Activated CD4-positive, alpha-beta T cell treated with anti-CD3 and anti-CD28 coated beads for 36 hours (primary cell): ENCODE measurements at regions not wholly inside any gene's neighbourhood (a gene's known extent, or its start where the extent isn't known, plus 50 kb on each side); places are given as distances from the start of the nearest gene placed in this dataset.

Experiments
- ATAC-seq: fragments of 200-7000 bp; cut with Tn5 transposase; one replicate; pipeline ENCODE4 v1.10.0; 2021; ENCODE audit warnings: mild to moderate bottlenecking, moderate library complexity
- CTCF ChIA-PET: fragments of 350-600 bp; sonication (Branson Sonifier 250); formaldehyde crosslinking; loops from one replicate; lab custom pipeline; 2021; ENCODE audit warnings: antibody characterized with exemption; lab: Charles Lee
- POLR2A ChIA-PET: fragments of 350-600 bp; sonication (Branson Sonifier 250); formaldehyde crosslinking; loops from one replicate; lab custom pipeline; 2021; ENCODE audit warnings: antibody characterized with exemption, inconsistent platforms; lab: Charles Lee
- DNase-seq: peaks from one replicate; pipeline ENCODE4 v3.0.0-alpha.2; 2020
- H3K27ac Mint-ChIP-seq: one replicate; pipeline ENCODE4 v1.8.0; 2021; ENCODE audit warnings: mixed read lengths
- H3K27me3 Mint-ChIP-seq: one replicate; pipeline ENCODE4 v1.8.0; 2021; ENCODE audit warnings: mixed read lengths
- H3K36me3 Mint-ChIP-seq: one replicate; pipeline ENCODE4 v1.8.0; 2021; ENCODE audit warnings: low read depth, mixed read lengths
- H3K4me1 Mint-ChIP-seq: one replicate; pipeline ENCODE4 v1.8.0; 2021; ENCODE audit warnings: mixed read lengths
- H3K4me3 Mint-ChIP-seq: one replicate; pipeline ENCODE4 v1.8.0; 2021; ENCODE audit warnings: mild to moderate bottlenecking, moderate library complexity, mixed read lengths
- H3K9me3 Mint-ChIP-seq: one replicate; pipeline ENCODE4 v1.8.0; 2021; ENCODE audit warnings: low read depth, mixed read lengths
- intact Hi-C, 2 experiments: fragments of 100-400 bp; cut with DNase I in 1 of 2; cut with micrococcal nuclease in 1 of 2; formaldehyde crosslinking; loops; one replicate each; pipeline versions ENCODE4 v1.14.2 to v1.15.1; 2022 to 2024; cut with DNase I, micrococcal nuclease

GRCh38 chr7:134391223-134391622, 67.7 kb downstream of the AKR1B1 start:
- Mint-ChIP-seq H3K4me1 (no peaks in the 10 kb centered on the region), H3K36me3 (no peaks in the 10 kb centered on the region), H3K27ac (no peak overlapping the region), H3K4me3 (no peak overlapping the region), H3K27me3 (peaks cover 11% of the 10 kb centered on the region), H3K9me3 (no peaks in the 10 kb centered on the region)
- ATAC-seq (no peak), DNase-seq (no peak)
- ChIA-PET POLR2A (interaction anchor here (0.7 kb wide), 1 partner anchor 22 kb away, joined by 5 read pairs; no protein-coding TSS in a partner anchor), CTCF (no interaction called here)
- intact Hi-C loops: no loop called here

GRCh38 chr7:134388336-134389019, 70.4 kb downstream of the AKR1B1 start:
- intact Hi-C loops: no loop called here
- POLR2A ChIA-PET: no interaction called here

GRCh38 chr7:134378562-134378961, 61.8 kb upstream of the SLC35B4 start:
- H3K27ac Mint-ChIP-seq: no peak overlapping the region
- CTCF ChIA-PET: interaction anchor here (1.0 kb wide), 1 partner anchor 21 kb away, joined by 3 read pairs; no protein-coding TSS in a partner anchor
- DNase-seq (no peak), ATAC-seq (no peak)
- H3K36me3 Mint-ChIP-seq: no peaks in the 10 kb centered on the region
- no peaks in the 10 kb centered on the region for H3K9me3 Mint-ChIP-seq
- intact Hi-C loops: no loop called here
- H3K27me3 Mint-ChIP-seq: peaks cover 13% of the 10 kb centered on the region
- H3K4me3 Mint-ChIP-seq: no peak overlapping the region
- no peaks in the 10 kb centered on the region for H3K4me1 Mint-ChIP-seq
- POLR2A ChIA-PET: no interaction called here

More at GRCh38 chr7:134388336-134389019, 70.4 kb downstream of the AKR1B1 start:
- DNase-seq (no peak), ATAC-seq (no peak)
- H3K4me1 Mint-ChIP-seq: no peaks in the 10 kb centered on the region
- H3K36me3 Mint-ChIP-seq: no peaks in the 10 kb centered on the region
- H3K27me3 Mint-ChIP-seq: peaks cover 3% of the 10 kb centered on the region
- CTCF ChIA-PET: interaction anchor here (0.7 to 1.2 kb wide), 3 partner anchors 17 to 29 kb away, joined by 3 read pairs; no protein-coding TSS in a partner anchor
- no peaks in the 10 kb centered on the region for H3K9me3 Mint-ChIP-seq
- H3K27ac Mint-ChIP-seq: no peak overlapping the region
- no peak overlapping the region for H3K4me3 Mint-ChIP-seq

- Mint-ChIP-seq H3K27me3 (peaks cover 12% of the 10 kb centered on the region), H3K27ac (no peak overlapping the region), H3K4me1 (no peaks in the 10 kb centered on the region), H3K9me3 (no peaks in the 10 kb centered on the region), H3K36me3 (no peaks in the 10 kb centered on the region), H3K4me3 (no peak overlapping the region)
- intact Hi-C loops: no loop called here
- DNase-seq: no peak
- POLR2A ChIA-PET: no interaction called here
- CTCF ChIA-PET: interaction anchor here (0.6 kb wide), 1 partner anchor 19 kb away, joined by 3 read pairs; no protein-coding TSS in a partner anchor
- no peak for ATAC-seq
Observed at GRCh38 chr7:134376693-134377092, 60.0 kb upstream of the SLC35B4 start.

GRCh38 chr7:134375206-134375605, 58.5 kb upstream of the SLC35B4 start:
- Mint-ChIP-seq H3K4me1 (no peaks in the 10 kb centered on the region), H3K36me3 (no peaks in the 10 kb centered on the region), H3K27ac (no peak overlapping the region), H3K9me3 (no peaks in the 10 kb centered on the region), H3K4me3 (no peak overlapping the region), H3K27me3 (peaks cover 12% of the 10 kb centered on the region)
- no peak for ATAC-seq
- CTCF ChIA-PET: interaction anchor here (2.3 kb wide), 1 partner anchor 18 kb away, joined by 13 read pairs; no protein-coding TSS in a partner anchor
- intact Hi-C loops: no loop called here
- POLR2A ChIA-PET: no interaction called here
- DNase-seq: no peak

GRCh38 chr7:134374791-134375190, 58.1 kb upstream of the SLC35B4 start:
- Mint-ChIP-seq H3K27ac (no peak overlapping the region), H3K36me3 (no peaks in the 10 kb centered on the region), H3K9me3 (no peaks in the 10 kb centered on the region), H3K27me3 (peaks cover 15% of the 10 kb centered on the region), H3K4me3 (no peak overlapping the region), H3K4me1 (no peaks in the 10 kb centered on the region)
- no peak for ATAC-seq
- intact Hi-C loops: no loop called here
- POLR2A ChIA-PET: no interaction called here
- CTCF ChIA-PET: interaction anchor here (2.3 kb wide), 1 partner anchor 17 kb away, joined by 13 read pairs; no protein-coding TSS in a partner anchor
- DNase-seq: no peak

GRCh38 chr7:134374291-134374690, 57.6 kb upstream of the SLC35B4 start:
- CTCF ChIA-PET: interaction anchor here (0.6 to 2.3 kb wide), 2 partner anchors 9 to 17 kb away, joined by 3 to 13 read pairs; no protein-coding TSS in a partner anchor
- Mint-ChIP-seq H3K9me3 (no peaks in the 10 kb centered on the region), H3K36me3 (no peaks in the 10 kb centered on the region), H3K27ac (no peak overlapping the region), H3K4me1 (no peaks in the 10 kb centered on the region), H3K4me3 (no peak overlapping the region), H3K27me3 (peaks cover 13% of the 10 kb centered on the region)
- intact Hi-C loops: no loop called here
- DNase-seq: no peak
- ATAC-seq: no peak
- POLR2A ChIA-PET: no interaction called here

- Mint-ChIP-seq H3K4me3 (no peak overlapping the region), H3K27me3 (peaks cover 17% of the 10 kb centered on the region), H3K36me3 (no peaks in the 10 kb centered on the region), H3K4me1 (no peaks in the 10 kb centered on the region), H3K27ac (no peak overlapping the region), H3K9me3 (no peaks in the 10 kb centered on the region)
- ChIA-PET CTCF (no interaction called here), POLR2A (no interaction called here)
- DNase-seq: no peak
- intact Hi-C loops: no loop called here
- ATAC-seq: no peak
Observed at GRCh38 chr7:134372858-134373257, 56.1 kb upstream of the SLC35B4 start.

- ChIA-PET POLR2A (no interaction called here), CTCF (no interaction called here)
- Mint-ChIP-seq H3K4me1 (no peaks in the 10 kb centered on the region), H3K27ac (no peak overlapping the region), H3K27me3 (peaks cover 21% of the 10 kb centered on the region), H3K4me3 (no peak overlapping the region), H3K36me3 (no peaks in the 10 kb centered on the region), H3K9me3 (no peaks in the 10 kb centered on the region)
- no peak for DNase-seq
- ATAC-seq: no peak
- intact Hi-C loops: no loop called here
Observed at GRCh38 chr7:134371971-134372370, 55.2 kb upstream of the SLC35B4 start.

GRCh38 chr7:134371536-134371935, 54.8 kb upstream of the SLC35B4 start:
- no peak for ATAC-seq
- POLR2A ChIA-PET: no interaction called here
- peaks cover 21% of the 10 kb centered on the region for H3K27me3 Mint-ChIP-seq
- H3K36me3 Mint-ChIP-seq: no peaks in the 10 kb centered on the region
- no peak overlapping the region for H3K4me3 Mint-ChIP-seq
- no peak for DNase-seq
- no peak overlapping the region for H3K27ac Mint-ChIP-seq
- no peaks in the 10 kb centered on the region for H3K4me1 Mint-ChIP-seq
- H3K9me3 Mint-ChIP-seq: no peaks in the 10 kb centered on the region
- CTCF ChIA-PET: interaction anchor here (0.6 kb wide), 1 partner anchor 422 kb away, joined by 4 read pairs; no protein-coding TSS in a partner anchor
- intact Hi-C loops: no loop called here

GRCh38 chr7:134370135-134370534, 53.4 kb upstream of the SLC35B4 start:
- peaks cover 16% of the 10 kb centered on the region for H3K27me3 Mint-ChIP-seq
- DNase-seq (no peak), ATAC-seq (no peak)
- H3K4me1 Mint-ChIP-seq: no peaks in the 10 kb centered on the region
- CTCF ChIA-PET: no interaction called here
- intact Hi-C loops: no loop called here
- H3K9me3 Mint-ChIP-seq: no peaks in the 10 kb centered on the region
- H3K27ac Mint-ChIP-seq: no peak overlapping the region
- H3K4me3 Mint-ChIP-seq: no peak overlapping the region
- no peaks in the 10 kb centered on the region for H3K36me3 Mint-ChIP-seq
- POLR2A ChIA-PET: no interaction called here
